Parathyroid adenoma (tissue), 2 donors: ENCODE measurements at regions not wholly inside any gene's neighbourhood (a gene's known extent, or its start where the extent isn't known, plus 50 kb on each side); places are given as distances from the start of the nearest gene placed in this dataset.

ENCODE experiments used
- H2AFZ ChIP-seq: fragments of 300-600 bp; sonication (generic); one replicate; pipeline ENCODE4 v1.7.0; 2017; ENCODE audit warnings: antibody characterized with exemption, mild to moderate bottlenecking
- H3K27ac ChIP-seq: fragments of 300-600 bp; sonication (generic); one replicate; pipeline ENCODE4 v1.7.0; 2017
- H3K27me3 ChIP-seq: fragments of 300-600 bp; sonication (generic); one replicate; pipeline ENCODE4 v1.7.0; 2017; ENCODE audit warnings: low read length; ENCODE audit not compliant: control insufficient read depth, insufficient read depth
- H3K36me3 ChIP-seq: fragments of 300-600 bp; sonication (generic); one replicate; pipeline ENCODE4 v1.7.0; 2017; ENCODE audit warnings: low read length; ENCODE audit not compliant: control insufficient read depth, insufficient read depth
- H3K4me1 ChIP-seq: fragments of 300-600 bp; sonication (generic); one replicate; pipeline ENCODE4 v1.7.0; 2017; ENCODE audit warnings: control low read depth
- H3K4me2 ChIP-seq: fragments of 300-600 bp; sonication (generic); one replicate; pipeline ENCODE4 v1.7.0; 2017; ENCODE audit warnings: low read length
- H3K4me3 ChIP-seq: fragments of 300-600 bp; sonication (generic); one replicate; pipeline ENCODE4 v1.7.0; 2017; ENCODE audit warnings: low read depth, low read length
- H3K79me2 ChIP-seq: fragments of 300-600 bp; sonication (generic); one replicate; pipeline ENCODE4 v1.7.0; 2017; ENCODE audit warnings: control low read depth
- H3K9ac ChIP-seq: fragments of 300-600 bp; sonication (generic); one replicate; pipeline ENCODE4 v1.7.0; 2017; ENCODE audit warnings: mild to moderate bottlenecking
- H3K9me3 ChIP-seq: fragments of 300-600 bp; sonication (generic); one replicate; pipeline ENCODE4 v1.7.0; 2017; ENCODE audit warnings: low read length; ENCODE audit not compliant: control insufficient read depth
- CTCF ChIP-seq: fragments of 300-600 bp; sonication (generic); IDR thresholded peaks from one replicate; pipeline ENCODE4 v1.7.0; 2017; ENCODE audit warnings: antibody characterized with exemption, mild to moderate bottlenecking
- donor health status: primary hyperparathyroidism.

GRCh38 chr10:8323428-8324054 is 269.1 kb downstream of the GATA3 start:
- H3K4me3 ChIP-seq, result no peak overlapping the region
- H3K9ac ChIP-seq, result no peak overlapping the region
- no peak for TF ChIP-seq CTCF
- no peak overlapping the region for H3K4me2 ChIP-seq
- no peak overlapping the region for H3K27ac ChIP-seq
- no peaks in the 10 kb centered on the region for H3K9me3 ChIP-seq
- no peaks in the 10 kb centered on the region for H3K36me3 ChIP-seq
- no peaks in the 10 kb centered on the region for H3K79me2 ChIP-seq
- no peaks in the 10 kb centered on the region for H3K4me1 ChIP-seq
- no peak overlapping the region for H2AFZ ChIP-seq
- H3K27me3 ChIP-seq, result no peaks in the 10 kb centered on the region

GRCh38 chr10:8325024-8325980 is 270.8 kb downstream of the GATA3 start:
- Histone ChIP-seq H3K4me1 (no peaks in the 10 kb centered on the region), H3K79me2 (no peaks in the 10 kb centered on the region), H2AFZ (no peak overlapping the region), H3K4me3 (no peak overlapping the region), H3K9ac (no peak overlapping the region), H3K4me2 (no peak overlapping the region), H3K27me3 (no peaks in the 10 kb centered on the region), H3K36me3 (no peaks in the 10 kb centered on the region), H3K27ac (no peak overlapping the region), H3K9me3 (no peaks in the 10 kb centered on the region)
- no peak for TF ChIP-seq CTCF

GRCh38 chr10:8326396-8327139 is 272.1 kb downstream of the GATA3 start:
- H3K27me3 ChIP-seq, result no peaks in the 10 kb centered on the region
- H3K27ac ChIP-seq, result no peak overlapping the region
- no peak for TF ChIP-seq CTCF
- no peaks in the 10 kb centered on the region for H3K79me2 ChIP-seq
- no peak overlapping the region for H3K4me3 ChIP-seq
- H3K4me1 ChIP-seq, result no peaks in the 10 kb centered on the region
- H3K9ac ChIP-seq, result no peak overlapping the region
- no peaks in the 10 kb centered on the region for H3K36me3 ChIP-seq
- H3K4me2 ChIP-seq, result no peak overlapping the region
- no peak overlapping the region for H2AFZ ChIP-seq
- no peaks in the 10 kb centered on the region for H3K9me3 ChIP-seq

GRCh38 chr10:8327140-8327423 is 272.6 kb downstream of the GATA3 start:
- TF ChIP-seq CTCF, result no peak
- no peak overlapping the region for H3K4me3 ChIP-seq
- H3K9me3 ChIP-seq, result no peaks in the 10 kb centered on the region
- H3K27ac ChIP-seq, result no peak overlapping the region
- H3K9ac ChIP-seq, result no peak overlapping the region
- H3K36me3 ChIP-seq, result no peaks in the 10 kb centered on the region
- H3K4me2 ChIP-seq, result no peak overlapping the region
- no peak overlapping the region for H2AFZ ChIP-seq
- no peaks in the 10 kb centered on the region for H3K27me3 ChIP-seq
- no peaks in the 10 kb centered on the region for H3K4me1 ChIP-seq
- no peaks in the 10 kb centered on the region for H3K79me2 ChIP-seq
